Lower leg skin (tissue), 4 donors: ENCODE measurements at regions not wholly inside any gene's neighbourhood (a gene's known extent, or its start where the extent isn't known, plus 50 kb on each side); places are given as distances from the start of the nearest gene placed in this dataset.
A peak's percentile ranks its signal among the peaks of the same experiment; 100 is the strongest.

Source experiments
- DNase-seq, 2 donors: peaks; one replicate each; pipeline ENCODE4 v3.0.0-alpha.2; 2019; ENCODE audit warnings: low spot score in 2 of 2
- H3K4me3 ChIP-seq: fragments of 200-600 bp; sonication (generic); 2 replicates; pipeline ENCODE4 v1.5.1; 2017; ENCODE audit warnings: mild to moderate bottlenecking, low read depth; ENCODE audit not compliant: poor library complexity, severe bottlenecking
- POLR2A ChIP-seq, 2 donors: fragments of 450-650 bp; IDR thresholded peaks; one replicate each; pipeline ENCODE4 v1.6.1; 2016 to 2017; ENCODE audit warnings: antibody characterized with exemption in 2 of 2, mild to moderate bottlenecking in 1 of 2, moderate library complexity in 1 of 2
- WGBS, 2 donors: methylation state at CpG; one replicate each; pipeline ENCODE4 v1.1.5; 2018; 5-methylcytosine and 5-hydroxymethylcytosine counted together
- intact Hi-C: fragments of 100-400 bp; cut with DNase I; formaldehyde crosslinking; loops from one replicate; pipeline ENCODE4 v1.15.0; 2023; ENCODE audit warnings: low total_unique reads
- TF ChIP-seq, protein P1 (sequence below), 3 donors: fragments of 450-650 bp; IDR thresholded peaks; one replicate each; pipeline ENCODE4 v1.5.1; 2016; ENCODE audit warnings: antibody characterized with exemption in 3 of 3, mild to moderate bottlenecking in 3 of 3, moderate library complexity in 2 of 3

DNA sequence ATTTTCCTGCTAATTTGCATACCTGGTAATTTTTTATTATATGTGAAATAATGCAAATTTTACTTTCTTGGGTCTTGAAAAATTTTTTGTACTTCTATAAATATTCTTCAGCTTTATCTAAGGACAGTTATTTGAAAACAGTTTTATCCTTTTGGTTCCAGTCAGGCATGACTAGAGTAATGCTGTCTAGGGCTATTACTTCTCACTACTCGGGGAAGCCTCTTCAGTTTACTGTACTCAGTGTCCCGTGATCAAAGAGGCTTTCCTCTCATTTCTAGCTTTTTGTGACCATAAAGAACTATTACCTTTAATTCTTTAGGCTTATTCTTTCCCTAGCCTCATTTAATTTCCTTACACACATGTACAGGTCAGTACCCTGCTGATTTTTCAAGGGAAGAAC is 153.8 kb upstream of the HDAC9 start:
- 97 to 100% methylated on average over 2 of the region's 2 CpGs for WGBS, 2 donors
- intact Hi-C loops: loop anchor here (10.0 kb wide), 2 partner anchors 577 to 647 kb away; no protein-coding TSS in a partner anchor
- TF ChIP-seq, protein P1, sequence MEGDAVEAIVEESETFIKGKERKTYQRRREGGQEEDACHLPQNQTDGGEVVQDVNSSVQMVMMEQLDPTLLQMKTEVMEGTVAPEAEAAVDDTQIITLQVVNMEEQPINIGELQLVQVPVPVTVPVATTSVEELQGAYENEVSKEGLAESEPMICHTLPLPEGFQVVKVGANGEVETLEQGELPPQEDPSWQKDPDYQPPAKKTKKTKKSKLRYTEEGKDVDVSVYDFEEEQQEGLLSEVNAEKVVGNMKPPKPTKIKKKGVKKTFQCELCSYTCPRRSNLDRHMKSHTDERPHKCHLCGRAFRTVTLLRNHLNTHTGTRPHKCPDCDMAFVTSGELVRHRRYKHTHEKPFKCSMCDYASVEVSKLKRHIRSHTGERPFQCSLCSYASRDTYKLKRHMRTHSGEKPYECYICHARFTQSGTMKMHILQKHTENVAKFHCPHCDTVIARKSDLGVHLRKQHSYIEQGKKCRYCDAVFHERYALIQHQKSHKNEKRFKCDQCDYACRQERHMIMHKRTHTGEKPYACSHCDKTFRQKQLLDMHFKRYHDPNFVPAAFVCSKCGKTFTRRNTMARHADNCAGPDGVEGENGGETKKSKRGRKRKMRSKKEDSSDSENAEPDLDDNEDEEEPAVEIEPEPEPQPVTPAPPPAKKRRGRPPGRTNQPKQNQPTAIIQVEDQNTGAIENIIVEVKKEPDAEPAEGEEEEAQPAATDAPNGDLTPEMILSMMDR (IDR thresholded peaks at IDR 0.05): no peak
- TF ChIP-seq POLR2A (IDR thresholded peaks at IDR 0.05): no peak
- no peak overlapping the region for H3K4me3 ChIP-seq
- DNase-seq: no peak

DNA sequence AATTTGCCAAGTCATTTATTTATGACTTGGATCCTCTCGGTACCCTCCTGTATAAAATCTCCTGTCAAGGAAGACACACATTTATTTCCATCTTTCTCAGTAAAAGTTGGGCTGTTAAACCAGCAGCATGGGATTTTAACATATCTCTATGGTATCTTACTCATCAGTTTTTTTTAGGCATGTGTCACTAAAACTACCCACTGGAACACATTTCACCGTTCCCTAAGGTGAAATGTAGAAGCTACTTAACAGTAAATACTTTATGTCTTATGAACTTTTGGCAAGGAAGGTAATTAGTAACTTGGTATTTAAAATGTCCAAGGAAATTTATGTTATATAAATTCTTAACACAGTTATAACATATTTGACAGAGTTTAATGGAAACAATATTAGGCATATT is 152.5 kb upstream of the HDAC9 start:
- intact Hi-C loops: loop anchor here (10.0 kb wide), 2 partner anchors 578 to 648 kb away; no protein-coding TSS in a partner anchor
- WGBS, 2 donors: 70 to 71% methylated on average over 2 of the region's 2 CpGs
- no peak for DNase-seq
- no peak overlapping the region for H3K4me3 ChIP-seq
- TF ChIP-seq, protein P1 (IDR thresholded peaks at IDR 0.05): no peak
- no peak for TF ChIP-seq POLR2A (IDR thresholded peaks at IDR 0.05)

GRCh38 chr7:18344536-18344935 is 151.0 kb upstream of the HDAC9 start:
- TF ChIP-seq, protein P1 (IDR thresholded peaks at IDR 0.05): no peak
- no peak for TF ChIP-seq POLR2A (IDR thresholded peaks at IDR 0.05)
- intact Hi-C loops: loop anchor here (10.0 kb wide), 2 partner anchors 580 to 650 kb away; no protein-coding TSS in a partner anchor
- no peak overlapping the region for H3K4me3 ChIP-seq
- no peak for DNase-seq

- no peak for DNase-seq
- 15 to 22% methylated on average over 3 of the region's 3 CpGs for WGBS, 2 donors
- H3K4me3 ChIP-seq: no peak overlapping the region
These were observed 149.8 kb upstream of the HDAC9 start for GRCh38 chr7:18345641-18346234.

GRCh38 chr7:18347170-18347569 is 148.4 kb upstream of the HDAC9 start:
- TF ChIP-seq, protein P1 (IDR thresholded peaks at IDR 0.05): no peak
- TF ChIP-seq POLR2A (IDR thresholded peaks at IDR 0.05): no peak
- intact Hi-C loops: loop anchor here (10.0 kb wide), 2 partner anchors 582 to 652 kb away; no protein-coding TSS in a partner anchor
- DNase-seq: no peak
- no peak overlapping the region for H3K4me3 ChIP-seq

More at GRCh38 chr7:18345641-18346234, 149.8 kb upstream of the HDAC9 start:
- intact Hi-C loops: loop anchor here (10.0 kb wide), 2 partner anchors 581 to 651 kb away; no protein-coding TSS in a partner anchor
- TF ChIP-seq, protein P1 (IDR thresholded peaks at IDR 0.05): peak in 1 of 3 donors; percentile 22
- TF ChIP-seq POLR2A (IDR thresholded peaks at IDR 0.05): no peak

DNA sequence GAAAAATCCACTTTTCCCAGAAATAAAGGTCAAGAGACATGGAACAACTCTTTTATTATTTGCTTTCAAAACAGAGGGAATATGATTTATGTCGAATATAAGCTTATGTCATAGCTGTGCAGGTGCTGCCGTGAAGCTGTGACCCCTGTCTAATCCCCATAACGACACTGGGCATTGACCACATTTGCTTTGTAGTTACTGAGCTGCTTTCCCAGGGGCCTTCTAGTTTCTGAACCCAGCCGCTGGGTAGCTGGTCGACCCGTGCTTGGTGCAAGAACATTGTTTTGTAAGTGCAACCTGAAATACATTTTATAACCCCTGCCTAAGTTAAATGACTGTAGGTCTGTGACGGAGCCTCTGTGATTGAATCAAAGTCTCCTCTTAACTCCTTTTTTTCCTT is 144.9 kb upstream of the HDAC9 start:
- TF ChIP-seq POLR2A (IDR thresholded peaks at IDR 0.05): no peak
- TF ChIP-seq, protein P1 (IDR thresholded peaks at IDR 0.05): no peak
- no peak overlapping the region for H3K4me3 ChIP-seq
- intact Hi-C loops: no loop called here
- 77 to 79% methylated on average over 7 of the region's 7 CpGs for WGBS, 2 donors
- DNase-seq: no peak
